COLO668 (cell line): ENCODE measurements at regions not wholly inside any gene's neighbourhood (a gene's known extent, or its start where the extent isn't known, plus 50 kb on each side); places are given as distances from the start of the nearest gene placed in this dataset.
A peak's percentile ranks its signal among the peaks of the same experiment; 100 is the strongest.

Source experiments
- DNase-seq: peaks from one replicate; lab custom pipeline; 2025; ENCODE audit not compliant: unreplicated experiment; lab: John Stamatoyannopoulos, UW

- DNase-seq = no peak
Observed at GRCh38 chr1:25061261-25061995, 131.4 kb upstream of the RUNX3 start.

- no peak for DNase-seq
Observed at GRCh38 chr1:25057188-25057587, 127.1 kb upstream of the RUNX3 start.

- DNase-seq = no peak
Observed at GRCh38 chr1:25056536-25056935, 126.5 kb upstream of the RUNX3 start.

- DNase-seq = no peak
Observed at GRCh38 chr1:25055961-25056360, 125.9 kb upstream of the RUNX3 start.

- DNase-seq = no peak
Observed at GRCh38 chr1:25055324-25055780, 125.3 kb upstream of the RUNX3 start.

- no peak for DNase-seq
Observed at GRCh38 chr1:25054526-25055323, 124.6 kb upstream of the RUNX3 start.

GRCh38 chr1:25053576-25054250, 123.6 kb upstream of the RUNX3 start:
- no peak for DNase-seq

GRCh38 chr1:25051906-25052305, 121.8 kb upstream of the RUNX3 start:
- no peak for DNase-seq

GRCh38 chr1:25051504-25051903, 121.4 kb upstream of the RUNX3 start:
- DNase-seq = peak; percentile 48

GRCh38 chr1:25050165-25050564, 120.1 kb upstream of the RUNX3 start:
- peak; percentile 22 for DNase-seq

GRCh38 chr1:25049190-25049589, 119.1 kb upstream of the RUNX3 start:
- DNase-seq = no peak

GRCh38 chr1:25048728-25049127, 118.7 kb upstream of the RUNX3 start:
- DNase-seq = no peak

GRCh38 chr1:25047506-25048240, 117.6 kb upstream of the RUNX3 start:
- no peak for DNase-seq

- no peak for DNase-seq
Observed at GRCh38 chr1:25046194-25046532, 116.1 kb upstream of the RUNX3 start.

GRCh38 chr1:25045480-25046193, 115.6 kb upstream of the RUNX3 start:
- no peak for DNase-seq

- no peak for DNase-seq
Observed at GRCh38 chr1:25043228-25043580, 113.1 kb upstream of the RUNX3 start.

- DNase-seq = no peak
Observed at GRCh38 chr1:25042331-25043227, 112.5 kb upstream of the RUNX3 start.

GRCh38 chr1:25041916-25042315, 111.8 kb upstream of the RUNX3 start:
- no peak for DNase-seq

- DNase-seq = no peak
Observed at GRCh38 chr1:25040122-25040685, 110.1 kb upstream of the RUNX3 start.
